ENCODE measurements at regions not wholly inside any gene's neighbourhood (a gene's known extent, or its start where the extent isn't known, plus 50 kb on each side); places are given as distances from the start of the nearest gene placed in this dataset.

DNA sequence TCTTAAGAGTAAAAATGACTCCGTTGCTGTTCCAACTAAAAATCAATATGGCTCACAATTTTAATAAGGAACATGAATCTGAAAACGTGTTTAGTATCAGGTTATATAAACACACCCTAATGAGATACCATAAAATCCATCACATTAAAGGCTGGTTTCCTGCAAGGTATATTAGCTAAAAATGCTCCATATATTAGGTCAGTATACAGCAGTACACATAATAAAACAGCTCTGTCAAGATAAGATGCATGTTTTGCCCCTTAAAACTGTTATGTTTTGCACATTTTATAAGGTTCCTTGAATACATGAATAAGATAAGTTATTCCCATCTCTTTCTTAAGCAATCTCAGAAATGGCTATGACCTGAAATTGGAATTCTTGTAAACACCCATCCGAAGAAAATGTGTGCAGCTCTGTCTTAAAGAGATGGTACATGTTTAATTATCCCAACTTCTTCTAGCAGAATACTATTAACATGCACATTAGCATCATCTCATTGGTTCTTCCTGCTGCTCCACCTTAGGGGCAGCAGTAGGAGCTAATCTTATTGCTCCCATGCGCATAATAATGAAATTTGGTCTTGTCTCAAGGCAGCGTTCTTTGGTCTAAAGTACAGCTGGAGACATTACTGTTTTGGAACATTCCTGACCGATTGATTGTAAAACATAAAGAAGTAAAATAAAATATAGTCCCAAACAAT lies 836.1 kb upstream of the FANCL start:
- TF ChIP-seq, protein P1, sequence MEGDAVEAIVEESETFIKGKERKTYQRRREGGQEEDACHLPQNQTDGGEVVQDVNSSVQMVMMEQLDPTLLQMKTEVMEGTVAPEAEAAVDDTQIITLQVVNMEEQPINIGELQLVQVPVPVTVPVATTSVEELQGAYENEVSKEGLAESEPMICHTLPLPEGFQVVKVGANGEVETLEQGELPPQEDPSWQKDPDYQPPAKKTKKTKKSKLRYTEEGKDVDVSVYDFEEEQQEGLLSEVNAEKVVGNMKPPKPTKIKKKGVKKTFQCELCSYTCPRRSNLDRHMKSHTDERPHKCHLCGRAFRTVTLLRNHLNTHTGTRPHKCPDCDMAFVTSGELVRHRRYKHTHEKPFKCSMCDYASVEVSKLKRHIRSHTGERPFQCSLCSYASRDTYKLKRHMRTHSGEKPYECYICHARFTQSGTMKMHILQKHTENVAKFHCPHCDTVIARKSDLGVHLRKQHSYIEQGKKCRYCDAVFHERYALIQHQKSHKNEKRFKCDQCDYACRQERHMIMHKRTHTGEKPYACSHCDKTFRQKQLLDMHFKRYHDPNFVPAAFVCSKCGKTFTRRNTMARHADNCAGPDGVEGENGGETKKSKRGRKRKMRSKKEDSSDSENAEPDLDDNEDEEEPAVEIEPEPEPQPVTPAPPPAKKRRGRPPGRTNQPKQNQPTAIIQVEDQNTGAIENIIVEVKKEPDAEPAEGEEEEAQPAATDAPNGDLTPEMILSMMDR (IDR thresholded peaks at IDR 0.05; ENCODE audit: low read depth, low read length), result no peak
- no peak overlapping the region for H3K4me3 ChIP-seq (ENCODE audit: low read depth, low read length)

GRCh38 chr2:59076079-59076619 lies 835.0 kb upstream of the FANCL start:
- TF ChIP-seq, protein P1 (IDR thresholded peaks at IDR 0.05; ENCODE audit: low read depth, low read length), result no peak
- H3K4me3 ChIP-seq (ENCODE audit: low read depth, low read length), result no peak overlapping the region

GRCh38 chr2:59074071-59074470 lies 832.9 kb upstream of the FANCL start:
- TF ChIP-seq, protein P1 (IDR thresholded peaks at IDR 0.05; ENCODE audit: low read depth, low read length), result no peak

GRCh38 chr2:59073286-59073685 lies 832.2 kb upstream of the FANCL start:
- TF ChIP-seq, protein P1 (IDR thresholded peaks at IDR 0.05; ENCODE audit: low read depth, low read length), result no peak
- no peak overlapping the region for H3K4me3 ChIP-seq (ENCODE audit: low read depth, low read length)

More at GRCh38 chr2:59074071-59074470, 832.9 kb upstream of the FANCL start:
- no peak overlapping the region for H3K4me3 ChIP-seq (ENCODE audit: low read depth, low read length)

- TF ChIP-seq, protein P1 (IDR thresholded peaks at IDR 0.05; ENCODE audit: low read depth, low read length), result no peak
- H3K4me3 ChIP-seq (ENCODE audit: low read depth, low read length), result no peak overlapping the region
These were observed 827.1 kb upstream of the FANCL start for GRCh38 chr2:59068255-59068654.

GRCh38 chr2:59066787-59067399 lies 825.8 kb upstream of the FANCL start:
- TF ChIP-seq, protein P1 (IDR thresholded peaks at IDR 0.05; ENCODE audit: low read depth, low read length), result no peak
- H3K4me3 ChIP-seq (ENCODE audit: low read depth, low read length), result no peak overlapping the region

DNA sequence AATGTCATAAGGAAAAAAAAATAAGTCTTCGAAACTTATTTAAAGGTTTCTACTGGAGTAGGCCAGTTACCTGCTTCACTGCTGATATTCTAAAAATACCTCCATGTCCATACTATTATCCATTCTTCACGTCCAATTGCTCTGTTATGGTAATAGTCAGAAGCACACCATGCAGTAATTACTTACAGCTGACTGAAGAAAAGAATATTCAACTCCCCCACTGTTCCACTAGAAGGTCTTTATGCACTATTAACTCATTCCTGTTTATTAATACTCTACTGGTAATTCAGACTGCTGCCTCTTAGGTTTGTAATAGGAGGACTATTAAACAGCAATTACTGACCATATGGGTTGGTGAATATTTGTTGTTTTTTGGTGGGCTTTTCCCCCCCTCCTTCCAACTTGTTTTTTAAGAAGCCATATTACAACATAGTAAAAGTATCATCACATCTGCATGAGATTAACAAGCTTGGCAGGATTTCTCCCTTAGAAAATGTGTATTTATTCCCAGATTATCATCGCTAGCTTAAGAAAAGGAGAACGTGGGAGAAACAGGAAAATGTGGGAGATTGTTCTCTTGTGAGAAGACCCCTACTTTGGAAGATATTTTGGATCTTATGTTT lies 806.4 kb upstream of the FANCL start:
- H3K4me3 ChIP-seq (ENCODE audit: low read depth, low read length), result no peak overlapping the region
- TF ChIP-seq, protein P1 (IDR thresholded peaks at IDR 0.05; ENCODE audit: low read depth, low read length), result no peak

All from WI38 (cell line).